ENCODE measurements at regions not wholly inside any gene's neighbourhood (a gene's known extent, or its start where the extent isn't known, plus 50 kb on each side); places are given as distances from the start of the nearest gene placed in this dataset.

- Histone ChIP-seq H3K27ac (ENCODE audit: insufficient read depth, low read length) (no peak overlapping the region), H3K9ac (ENCODE audit: insufficient read depth, low read length) (no peak overlapping the region), H3K9me3 (ENCODE audit: control insufficient read depth, insufficient read depth, low read depth, low read length) (no peaks in the 10 kb centered on the region), H3K4me3 (replicated peaks in 1 of 4; ENCODE audit: control extremely low read depth in 1 of 4, insufficient read depth in 1 of 4, low read depth in 3 of 4, low read length in 4 of 4) (no peak overlapping the region), H3K36me3 (ENCODE audit: control insufficient read depth, insufficient read depth, low read length) (no peaks in the 10 kb centered on the region), H2AFZ (ENCODE audit: low read length) (no peak overlapping the region), H3K27me3 (ENCODE audit: control insufficient read depth, insufficient read depth, low read length) (no peaks in the 10 kb centered on the region), H3K79me2 (ENCODE audit: control insufficient read depth, insufficient read depth, low read length) (no peaks in the 10 kb centered on the region), H3K4me2 (ENCODE audit: extremely low read depth, insufficient read depth, low read length) (no peak overlapping the region), H4K20me1 (ENCODE audit: control insufficient read depth, extremely low read depth, insufficient read depth, low read length) (no peaks in the 10 kb centered on the region), H3K4me1 (ENCODE audit: control insufficient read depth, extremely low read depth, insufficient read depth, low read length) (no peaks in the 10 kb centered on the region)
- TF ChIP-seq CTCF (conservative IDR thresholded peaks at IDR 0.05 in 1 of 2, IDR thresholded peaks at IDR 0.05 in 1 of 2; ENCODE audit: low read depth in 1 of 2, low read length in 2 of 2) (no peak), EZH2 (IDR thresholded peaks at IDR 0.05; ENCODE audit: low read length, missing control alignments) (no peak)
- DNase-seq (ENCODE audit: low read depth in 2 of 2), result no peak
Measured at GRCh38 chr18:50447952-50448351, 73.1 kb downstream of the SKA1 start.

- DNase-seq (ENCODE audit: low read depth in 2 of 2), result no peak
- H3K36me3 ChIP-seq (ENCODE audit: control insufficient read depth, insufficient read depth, low read length), result no peaks in the 10 kb centered on the region
Measured at GRCh38 chr18:50451100-50451842, 76.4 kb downstream of the SKA1 start.

More at GRCh38 chr18:50451100-50451842, 76.4 kb downstream of the SKA1 start:
- Histone ChIP-seq H3K9me3 (ENCODE audit: control insufficient read depth, insufficient read depth, low read depth, low read length) (no peaks in the 10 kb centered on the region), H3K4me2 (ENCODE audit: extremely low read depth, insufficient read depth, low read length) (no peak overlapping the region), H3K79me2 (ENCODE audit: control insufficient read depth, insufficient read depth, low read length) (no peaks in the 10 kb centered on the region), H3K4me3 (replicated peaks in 1 of 4; ENCODE audit: control extremely low read depth in 1 of 4, insufficient read depth in 1 of 4, low read depth in 3 of 4, low read length in 4 of 4) (no peak overlapping the region), H3K9ac (ENCODE audit: insufficient read depth, low read length) (no peak overlapping the region), H3K27me3 (ENCODE audit: control insufficient read depth, insufficient read depth, low read length) (no peaks in the 10 kb centered on the region), H3K4me1 (ENCODE audit: control insufficient read depth, extremely low read depth, insufficient read depth, low read length) (no peaks in the 10 kb centered on the region), H4K20me1 (ENCODE audit: control insufficient read depth, extremely low read depth, insufficient read depth, low read length) (no peaks in the 10 kb centered on the region), H2AFZ (ENCODE audit: low read length) (no peak overlapping the region), H3K27ac (ENCODE audit: insufficient read depth, low read length) (no peak overlapping the region)
- TF ChIP-seq EZH2 (IDR thresholded peaks at IDR 0.05; ENCODE audit: low read length, missing control alignments) (no peak), CTCF (conservative IDR thresholded peaks at IDR 0.05 in 1 of 2, IDR thresholded peaks at IDR 0.05 in 1 of 2; ENCODE audit: low read depth in 1 of 2, low read length in 2 of 2) (no peak)

Data from fibroblast of lung (primary cell).